ENCODE measurements at regions not wholly inside any gene's neighbourhood (a gene's known extent, or its start where the extent isn't known, plus 50 kb on each side); places are given as distances from the start of the nearest gene placed in this dataset.

GRCh38 chr3:4147556-4148118, 155.5 kb upstream of the SETMAR start:
- TF ChIP-seq EZH2phosphoT487 (IDR thresholded peaks at IDR 0.05; ENCODE audit: insufficient read depth, low read depth) (no peak), EZH2 (IDR thresholded peaks at IDR 0.05; ENCODE audit: insufficient read depth, poor library complexity, severe bottlenecking) (no peak)
- Histone ChIP-seq H3K9me3 (ENCODE audit: low read depth) (no peaks in the 10 kb centered on the region), H3K9me2 (ENCODE audit: insufficient read depth) (no peaks in the 10 kb centered on the region), H3K4me3 (no peak overlapping the region), H3K27me3 (replicated peaks; ENCODE audit: insufficient read depth) (no peaks in the 10 kb centered on the region), H3K4me2 (ENCODE audit: unreplicated experiment) (no peak overlapping the region), H3K4me1 (ENCODE audit: insufficient read depth) (no peaks in the 10 kb centered on the region), H4K20me1 (ENCODE audit: insufficient read depth) (no peaks in the 10 kb centered on the region), H3K27ac (no peak overlapping the region), H3F3A (ENCODE audit: insufficient read depth) (no peaks in the 10 kb centered on the region), H3K36me3 (ENCODE audit: low read depth) (no peaks in the 10 kb centered on the region), H3K9ac (no peak overlapping the region), H3K79me2 (ENCODE audit: insufficient read depth) (no peaks in the 10 kb centered on the region), H2AFZ (no peak overlapping the region)
- 60 to 62% methylated on average over 3 of the region's 3 CpGs for WGBS, 2 experiments (ENCODE audit: low coverage in 1 of 2, low lambda C conversion rate in 2 of 2, missing lambda C conversion rate in 2 of 2)
- no peak for DNase-seq
- in situ Hi-C loops (cut with MboI) = no loop called here

- Histone ChIP-seq H3K27me3 (replicated peaks; ENCODE audit: insufficient read depth) (no peaks in the 10 kb centered on the region), H2AFZ (no peak overlapping the region), H3K9ac (no peak overlapping the region), H3K4me3 (no peak overlapping the region), H3K9me2 (ENCODE audit: insufficient read depth) (no peaks in the 10 kb centered on the region), H3K4me2 (ENCODE audit: unreplicated experiment) (no peak overlapping the region), H3K79me2 (ENCODE audit: insufficient read depth) (no peaks in the 10 kb centered on the region), H3K9me3 (ENCODE audit: low read depth) (no peaks in the 10 kb centered on the region), H3K27ac (no peak overlapping the region), H3F3A (ENCODE audit: insufficient read depth) (no peaks in the 10 kb centered on the region), H4K20me1 (ENCODE audit: insufficient read depth) (no peaks in the 10 kb centered on the region), H3K4me1 (ENCODE audit: insufficient read depth) (no peaks in the 10 kb centered on the region), H3K36me3 (ENCODE audit: low read depth) (no peaks in the 10 kb centered on the region)
- TF ChIP-seq EZH2 (IDR thresholded peaks at IDR 0.05; ENCODE audit: insufficient read depth, poor library complexity, severe bottlenecking) (no peak), EZH2phosphoT487 (IDR thresholded peaks at IDR 0.05; ENCODE audit: insufficient read depth, low read depth) (no peak)
- DNase-seq = no peak
- 35 to 36% methylated on average over 2 of the region's 2 CpGs for WGBS, 2 experiments (ENCODE audit: low coverage in 1 of 2, low lambda C conversion rate in 2 of 2, missing lambda C conversion rate in 2 of 2)
- in situ Hi-C loops (cut with MboI) = no loop called here
Observed at GRCh38 chr3:4149296-4149695, 153.9 kb upstream of the SETMAR start.

- no peak overlapping the region for H2AFZ ChIP-seq
- H3K36me3 ChIP-seq (ENCODE audit: low read depth) = no peaks in the 10 kb centered on the region
- DNase-seq = no peak
- H3K9me2 ChIP-seq (ENCODE audit: insufficient read depth) = no peaks in the 10 kb centered on the region
- in situ Hi-C loops (cut with MboI) = no loop called here
- no peak for TF ChIP-seq EZH2phosphoT487 (IDR thresholded peaks at IDR 0.05; ENCODE audit: insufficient read depth, low read depth)
- no peak for TF ChIP-seq EZH2 (IDR thresholded peaks at IDR 0.05; ENCODE audit: insufficient read depth, poor library complexity, severe bottlenecking)
- no peaks in the 10 kb centered on the region for H3K4me1 ChIP-seq (ENCODE audit: insufficient read depth)
- no peak overlapping the region for H3K4me2 ChIP-seq (ENCODE audit: unreplicated experiment)
- 26 to 31% methylated on average over 5 of the region's 5 CpGs for WGBS, 2 experiments (ENCODE audit: low coverage in 1 of 2, low lambda C conversion rate in 2 of 2, missing lambda C conversion rate in 2 of 2)
- no peak overlapping the region for H3K27ac ChIP-seq
- no peaks in the 10 kb centered on the region for H4K20me1 ChIP-seq (ENCODE audit: insufficient read depth)
- no peaks in the 10 kb centered on the region for H3K9me3 ChIP-seq (ENCODE audit: low read depth)
- no peaks in the 10 kb centered on the region for H3K79me2 ChIP-seq (ENCODE audit: insufficient read depth)
- H3K9ac ChIP-seq = no peak overlapping the region
- H3K4me3 ChIP-seq = no peak overlapping the region
- H3K27me3 ChIP-seq (replicated peaks; ENCODE audit: insufficient read depth) = no peaks in the 10 kb centered on the region
- H3F3A ChIP-seq (ENCODE audit: insufficient read depth) = no peaks in the 10 kb centered on the region
Observed at GRCh38 chr3:4150816-4151215, 152.4 kb upstream of the SETMAR start.

GRCh38 chr3:4151859-4152258, 151.3 kb upstream of the SETMAR start:
- TF ChIP-seq EZH2 (IDR thresholded peaks at IDR 0.05; ENCODE audit: insufficient read depth, poor library complexity, severe bottlenecking) (no peak), EZH2phosphoT487 (IDR thresholded peaks at IDR 0.05; ENCODE audit: insufficient read depth, low read depth) (no peak)

GRCh38 chr3:4153771-4154170, 149.4 kb upstream of the SETMAR start:
- in situ Hi-C loops (cut with MboI) = no loop called here
- H3K9me2 ChIP-seq (ENCODE audit: insufficient read depth) = no peaks in the 10 kb centered on the region
- H3K36me3 ChIP-seq (ENCODE audit: low read depth) = no peaks in the 10 kb centered on the region
- no peaks in the 10 kb centered on the region for H3K79me2 ChIP-seq (ENCODE audit: insufficient read depth)
- 0% methylated on average over 1 of the region's 1 CpG for WGBS, 2 experiments (ENCODE audit: low coverage in 1 of 2, low lambda C conversion rate in 2 of 2, missing lambda C conversion rate in 2 of 2)
- H3K27me3 ChIP-seq (replicated peaks; ENCODE audit: insufficient read depth) = no peaks in the 10 kb centered on the region
- H3K4me2 ChIP-seq (ENCODE audit: unreplicated experiment) = no peak overlapping the region
- H3F3A ChIP-seq (ENCODE audit: insufficient read depth) = no peaks in the 10 kb centered on the region
- H3K9ac ChIP-seq = no peak overlapping the region
- H3K4me3 ChIP-seq = no peak overlapping the region
- TF ChIP-seq EZH2 (IDR thresholded peaks at IDR 0.05; ENCODE audit: insufficient read depth, poor library complexity, severe bottlenecking) (no peak), EZH2phosphoT487 (IDR thresholded peaks at IDR 0.05; ENCODE audit: insufficient read depth, low read depth) (no peak)
- H3K27ac ChIP-seq = no peak overlapping the region
- no peak overlapping the region for H2AFZ ChIP-seq
- H3K4me1 ChIP-seq (ENCODE audit: insufficient read depth) = no peaks in the 10 kb centered on the region
- no peak for DNase-seq
- no peaks in the 10 kb centered on the region for H3K9me3 ChIP-seq (ENCODE audit: low read depth)
- H4K20me1 ChIP-seq (ENCODE audit: insufficient read depth) = no peaks in the 10 kb centered on the region

More at GRCh38 chr3:4151859-4152258, 151.3 kb upstream of the SETMAR start:
- WGBS, 2 experiments (ENCODE audit: low coverage in 1 of 2, low lambda C conversion rate in 2 of 2, missing lambda C conversion rate in 2 of 2) = 31 to 38% methylated on average over 1 of the region's 1 CpG
- no peaks in the 10 kb centered on the region for H3K79me2 ChIP-seq (ENCODE audit: insufficient read depth)
- H3K9me3 ChIP-seq (ENCODE audit: low read depth) = no peaks in the 10 kb centered on the region
- no peak overlapping the region for H3K4me2 ChIP-seq (ENCODE audit: unreplicated experiment)
- no peak overlapping the region for H3K27ac ChIP-seq
- H4K20me1 ChIP-seq (ENCODE audit: insufficient read depth) = no peaks in the 10 kb centered on the region
- no peaks in the 10 kb centered on the region for H3K36me3 ChIP-seq (ENCODE audit: low read depth)
- no peak overlapping the region for H3K4me3 ChIP-seq
- no peaks in the 10 kb centered on the region for H3F3A ChIP-seq (ENCODE audit: insufficient read depth)
- H3K27me3 ChIP-seq (replicated peaks; ENCODE audit: insufficient read depth) = no peaks in the 10 kb centered on the region
- DNase-seq = no peak
- no peak overlapping the region for H3K9ac ChIP-seq
- H3K4me1 ChIP-seq (ENCODE audit: insufficient read depth) = no peaks in the 10 kb centered on the region
- in situ Hi-C loops (cut with MboI) = no loop called here
- no peak overlapping the region for H2AFZ ChIP-seq
- H3K9me2 ChIP-seq (ENCODE audit: insufficient read depth) = no peaks in the 10 kb centered on the region

Data from GM23248 (cell line).